ENCODE measurements at regions not wholly inside any gene's neighbourhood (a gene's known extent, or its start where the extent isn't known, plus 50 kb on each side); places are given as distances from the start of the nearest gene placed in this dataset.

- TF ChIP-seq CTCF (IDR thresholded peaks at IDR 0.05; ENCODE audit: low read length) (peak; percentile 15), EZH2phosphoT487 (IDR thresholded peaks at IDR 0.05; ENCODE audit: low read length) (no peak), EZH2 (optimal IDR thresholded peaks at IDR 0.05; ENCODE audit: low read depth, low read length) (no peak)
These were observed 116.9 kb downstream of the ARRDC3 start for GRCh38 chr5:91266184-91266705.
